NCI-H2196 treated with DMSO at 0.1 percent for 48 hours (cell line): ENCODE measurements at regions not wholly inside any gene's neighbourhood (a gene's known extent, or its start where the extent isn't known, plus 50 kb on each side); places are given as distances from the start of the nearest gene placed in this dataset.
"Not testable (repeated sequence)": the region's sequence is repeated elsewhere in the genome, so short reads cannot be mapped to it uniquely, and the experiment has no call there.

Experiments
- DNase-seq: peaks from one replicate; lab custom pipeline; 2025; ENCODE audit not compliant: unreplicated experiment; lab: John Stamatoyannopoulos, UW

DNA sequence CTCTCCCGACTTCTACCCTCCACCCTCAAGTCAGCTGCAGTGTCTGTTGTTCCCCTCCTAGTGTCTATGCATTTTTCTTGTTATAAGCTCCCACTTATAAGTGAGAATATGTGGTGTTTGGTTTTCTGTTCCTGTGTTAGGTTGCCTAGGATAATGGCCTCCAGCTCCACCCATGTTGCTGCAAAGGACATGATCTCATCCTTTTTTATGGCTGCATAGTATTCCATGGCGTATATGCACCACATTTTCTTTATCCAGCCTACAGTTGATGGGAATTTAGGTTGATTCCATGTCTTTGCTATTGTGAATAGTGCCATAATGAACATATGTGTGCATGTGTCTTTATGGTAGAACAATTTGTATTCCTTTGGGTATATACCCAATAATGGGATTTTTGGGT is 80.7 kb downstream of the SPTSSA start:
- not testable (repeated sequence) for DNase-seq

GRCh38 chr14:34380471-34380845 is 81.6 kb downstream of the SPTSSA start:
- DNase-seq, result no peak

DNA sequence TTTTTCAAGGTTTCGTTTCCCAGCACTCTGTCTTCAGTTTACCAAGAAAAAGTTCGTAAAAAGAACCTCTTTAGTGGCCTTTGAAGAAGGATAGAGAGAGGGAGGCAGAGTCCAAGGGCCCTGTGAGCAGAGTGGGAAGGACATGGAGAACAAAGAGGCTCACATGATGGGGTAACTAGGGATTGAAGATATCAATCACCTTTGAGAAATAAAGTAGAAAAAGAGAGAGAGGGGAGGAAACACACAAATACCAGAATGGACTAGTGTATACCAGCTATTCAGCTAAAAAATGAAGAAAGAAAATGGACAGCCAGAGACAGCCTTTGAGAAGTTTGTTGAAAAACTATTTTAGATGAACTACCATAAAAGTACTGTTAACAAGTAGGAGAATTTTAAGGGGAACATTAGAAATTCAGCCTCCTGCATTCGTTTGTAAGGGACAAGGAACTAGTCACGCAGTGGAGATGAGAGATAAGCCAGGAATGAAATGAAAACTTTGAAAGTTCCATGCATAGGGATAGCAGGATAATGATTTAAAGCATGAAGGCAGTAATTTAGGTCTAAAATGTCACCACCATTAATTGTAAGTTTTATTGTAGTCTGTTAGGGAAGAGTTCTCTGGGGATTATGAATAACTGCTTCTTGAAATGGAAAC is 82.1 kb downstream of the SPTSSA start:
- DNase-seq, result no peak

GRCh38 chr14:34376649-34377267 is 85.3 kb downstream of the SPTSSA start:
- no peak for DNase-seq

DNA sequence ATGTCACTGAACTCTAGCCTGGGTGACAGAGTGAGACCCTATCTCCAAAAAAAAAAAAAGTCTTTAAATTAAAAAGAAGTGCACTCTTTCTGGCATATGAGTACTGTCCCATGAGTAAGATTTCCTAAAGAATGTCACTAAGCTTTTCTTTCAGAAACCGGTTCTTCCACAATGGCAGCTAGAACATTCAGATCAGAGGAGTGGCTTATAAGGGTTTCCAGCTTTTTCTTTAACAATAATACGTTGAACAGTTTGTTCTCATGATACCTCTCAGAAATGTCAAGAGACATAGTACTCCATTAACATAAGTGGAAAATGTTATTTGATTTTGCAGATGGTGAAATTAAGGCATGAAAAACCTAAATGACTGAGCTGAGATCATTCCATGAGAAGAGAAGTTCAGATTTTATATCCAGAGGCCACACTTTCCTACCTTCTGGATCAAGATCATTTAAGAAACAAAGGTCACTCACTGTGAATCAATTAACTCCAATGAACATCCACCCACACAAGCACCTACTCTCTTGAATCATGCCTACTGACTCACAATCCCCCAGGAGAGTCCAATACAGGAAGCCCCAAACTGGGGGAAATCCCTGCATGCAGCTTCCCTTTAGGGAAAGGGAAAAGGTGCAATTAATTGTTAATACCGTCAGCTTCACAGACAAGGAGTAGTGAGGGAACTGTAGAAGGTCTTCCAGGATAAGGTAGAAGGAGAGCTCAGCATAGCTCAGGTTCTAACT is 86.9 kb downstream of the SPTSSA start:
- no peak for DNase-seq

GRCh38 chr14:34373191-34373590 is 88.8 kb downstream of the SPTSSA start:
- DNase-seq, result no peak

DNA sequence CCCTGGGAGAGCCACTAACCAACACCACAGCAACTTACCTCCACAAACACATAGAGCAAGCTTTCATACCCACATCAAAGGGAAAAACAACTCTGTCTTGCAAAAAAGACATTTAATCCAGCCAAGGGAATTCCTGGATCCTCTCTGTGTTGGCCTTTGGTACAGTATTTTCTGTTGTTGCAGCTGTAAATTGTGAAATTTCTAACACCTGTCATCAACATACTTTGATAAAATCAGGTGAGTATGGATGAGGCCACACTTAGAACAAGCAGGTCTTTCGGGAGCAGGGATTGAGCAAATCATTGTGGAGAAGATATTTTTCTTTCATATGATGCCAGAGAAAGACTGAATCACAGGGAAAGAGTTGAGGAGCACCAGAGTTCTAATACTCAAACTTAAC is 89.3 kb downstream of the SPTSSA start:
- DNase-seq, result no peak

DNA sequence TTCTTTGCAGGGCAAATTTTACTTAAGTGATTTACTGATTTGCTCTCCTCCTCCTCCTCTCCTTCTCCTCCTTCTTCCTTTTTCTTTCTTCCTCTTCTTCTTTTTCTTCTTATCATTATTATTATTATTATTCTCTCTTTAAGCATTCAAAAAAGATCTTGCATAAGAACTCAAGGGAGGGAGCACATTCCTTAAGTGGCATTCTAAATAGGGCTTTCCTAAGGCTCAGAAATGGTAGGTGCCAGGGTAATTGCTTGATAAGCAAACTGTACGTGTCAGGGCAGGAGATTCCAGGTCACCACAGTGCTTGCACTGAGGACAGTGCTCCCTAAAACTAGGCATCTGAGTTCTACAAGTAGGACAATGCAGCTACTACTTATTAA is 92.4 kb downstream of the SPTSSA start:
- no peak for DNase-seq

GRCh38 chr14:34368971-34369647 is 92.9 kb downstream of the SPTSSA start:
- DNase-seq, result no peak

DNA sequence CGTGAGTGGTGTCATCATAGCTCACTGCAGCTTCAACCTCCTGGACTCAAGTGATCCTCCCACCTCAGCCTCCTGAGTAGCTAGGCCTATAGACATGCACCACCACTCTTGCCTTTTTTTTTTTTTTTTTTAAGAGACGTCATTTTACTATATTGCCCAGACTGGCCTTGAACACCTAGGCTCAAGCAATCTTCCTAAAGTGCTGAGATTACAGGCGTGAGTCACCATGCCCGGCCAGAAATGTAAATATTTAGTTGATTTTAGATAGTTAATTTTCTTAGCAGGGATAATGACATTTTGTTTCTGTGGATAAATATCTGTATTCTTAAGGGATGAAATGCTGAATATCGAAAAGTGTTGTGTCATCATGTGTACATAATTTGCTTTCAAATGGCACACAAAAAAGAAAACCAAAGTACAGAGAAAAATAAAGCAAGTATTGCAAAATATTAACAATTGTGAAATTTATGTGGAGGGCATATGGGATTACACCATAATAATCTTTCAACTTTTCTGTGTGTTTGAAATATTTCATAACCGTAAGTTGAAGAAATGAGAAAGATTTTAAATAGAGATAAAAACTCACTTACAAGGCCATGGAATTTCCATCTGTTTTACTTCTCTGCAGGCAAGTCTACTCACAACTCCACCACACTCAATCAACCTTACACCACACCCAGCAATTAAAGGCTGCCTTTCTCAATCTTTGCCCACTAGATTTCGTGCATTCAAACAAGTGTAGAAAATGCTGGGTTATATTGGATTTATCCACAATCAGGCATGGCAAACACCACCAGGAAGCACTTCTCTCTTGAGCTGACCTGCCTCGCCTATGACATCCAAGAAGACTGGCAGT is 93.7 kb downstream of the SPTSSA start:
- no peak for DNase-seq

DNA sequence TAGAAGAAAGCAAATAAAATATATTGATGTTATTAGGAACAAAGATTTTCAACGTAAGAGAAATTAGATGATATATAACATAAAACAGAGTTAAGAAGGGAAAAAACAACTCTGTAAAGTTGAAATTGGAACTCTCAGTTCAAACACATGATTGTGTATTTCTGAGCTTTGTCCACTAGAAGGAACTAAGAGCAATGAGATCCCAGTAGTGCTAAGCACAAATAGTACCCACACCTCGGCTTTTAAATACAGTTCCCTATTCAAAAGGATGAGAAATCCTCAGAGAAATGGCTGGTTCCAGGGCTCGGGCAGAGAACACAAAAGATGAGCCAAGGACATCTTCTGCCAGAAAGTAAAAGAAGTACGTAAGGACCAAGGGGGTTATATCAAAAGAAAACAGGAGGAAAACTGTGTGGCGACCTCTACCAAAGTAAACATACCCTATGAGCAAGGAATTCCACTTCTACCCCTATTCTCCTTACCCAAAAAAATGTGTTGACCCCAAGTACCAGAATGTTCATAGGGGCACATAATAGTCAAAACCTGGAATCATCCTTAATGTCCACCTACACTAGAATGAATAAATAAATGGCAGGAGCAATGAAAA is 96.6 kb downstream of the SPTSSA start:
- no peak for DNase-seq

DNA sequence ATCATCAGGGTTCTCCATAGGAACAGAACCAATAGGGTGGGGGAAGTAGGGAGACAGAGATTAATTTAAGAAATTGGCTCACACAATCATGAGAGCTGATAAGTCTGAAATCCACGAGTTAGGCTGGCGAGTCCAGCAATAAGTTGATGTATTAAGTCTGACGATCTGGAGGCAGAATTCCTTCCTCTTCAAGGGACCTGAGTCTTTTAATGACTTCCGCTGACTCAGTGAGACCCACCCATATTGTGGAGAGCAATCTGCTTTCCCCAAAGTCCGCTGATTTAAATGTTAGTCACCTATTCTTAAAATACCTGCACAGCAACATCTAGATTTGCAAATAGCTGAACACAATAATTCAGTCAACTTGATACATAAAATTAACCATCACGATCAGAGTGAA is 97.8 kb downstream of the SPTSSA start:
- no peak for DNase-seq

GRCh38 chr14:34363733-34364134 is 98.3 kb downstream of the SPTSSA start:
- no peak for DNase-seq

GRCh38 chr14:34362641-34363251 is 99.3 kb downstream of the SPTSSA start:
- no peak for DNase-seq

DNA sequence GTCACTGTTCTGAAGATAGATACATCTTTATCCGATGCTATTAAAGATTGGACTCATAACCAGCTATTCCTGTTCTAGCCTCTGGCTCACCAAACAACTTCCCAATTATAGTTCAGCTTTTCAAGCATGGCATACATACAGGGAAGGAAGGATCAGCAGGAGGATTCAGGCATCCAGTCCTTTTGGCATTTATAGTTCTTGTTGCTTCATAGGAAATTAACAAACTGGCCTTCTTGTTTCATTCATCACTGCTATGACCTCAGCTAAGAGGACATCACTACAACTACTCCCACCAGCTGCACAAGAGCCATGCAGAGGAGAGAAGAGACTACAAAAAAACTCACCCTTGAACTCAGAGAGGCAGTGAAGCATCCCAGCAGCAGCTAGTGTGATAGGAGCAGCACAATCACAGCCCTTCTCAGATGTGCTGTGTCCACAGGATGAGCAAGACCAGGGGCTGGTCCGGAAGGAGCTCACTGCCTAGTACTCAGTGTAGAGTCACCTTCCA is 100.5 kb downstream of the SPTSSA start:
- DNase-seq, result no peak

DNA sequence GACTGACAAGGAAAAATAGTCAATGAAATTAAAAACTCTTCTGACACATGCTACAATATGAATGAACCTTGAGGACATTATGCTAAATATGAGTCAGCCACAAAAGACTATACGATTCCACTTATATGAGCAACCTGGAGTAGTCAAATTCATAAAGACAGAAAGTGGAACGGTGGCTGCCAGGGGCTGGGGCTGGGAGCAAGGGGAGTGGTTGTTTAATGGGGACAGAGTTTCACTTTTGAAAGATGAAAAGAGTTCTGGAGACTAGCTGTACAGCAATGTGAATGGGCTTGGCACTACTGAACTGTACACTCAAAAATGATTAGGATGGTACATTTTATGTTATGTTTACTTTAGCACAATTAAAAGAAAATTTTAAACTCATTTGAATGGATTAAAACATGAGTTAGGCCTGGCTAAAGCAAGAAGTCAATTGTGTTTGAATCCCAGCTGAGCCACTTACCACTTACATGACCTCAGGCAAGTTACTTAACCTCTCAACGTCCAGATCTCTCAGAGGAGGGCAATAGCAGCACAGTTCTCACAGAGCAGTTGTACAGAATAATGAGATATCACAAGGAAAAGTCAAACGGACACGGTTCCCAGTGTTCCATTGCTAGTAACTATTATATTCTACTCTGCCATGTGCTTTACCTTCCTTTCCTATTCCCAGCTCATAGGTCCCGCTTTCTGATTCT is 102.5 kb downstream of the SPTSSA start:
- DNase-seq, result no peak

DNA sequence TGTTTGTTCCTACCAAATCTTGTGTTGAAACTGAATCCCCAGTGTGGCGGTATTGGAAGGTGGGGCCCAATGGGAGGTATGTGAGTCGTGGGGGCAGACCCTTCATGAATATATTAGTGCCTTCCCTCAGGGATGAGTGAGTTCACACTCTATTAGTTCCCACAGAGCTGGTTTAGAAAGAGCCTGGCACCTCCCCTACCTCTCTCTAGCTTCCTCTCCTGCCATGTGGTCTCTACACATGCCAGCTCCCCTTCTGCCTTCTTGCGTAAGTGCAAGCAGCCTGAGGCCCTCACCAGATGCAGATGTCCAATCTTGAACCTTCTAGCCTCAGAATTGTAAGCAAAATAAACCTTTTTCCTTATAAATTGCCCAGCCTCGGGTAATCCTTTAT is 105.8 kb downstream of the SPTSSA start:
- no peak for DNase-seq

DNA sequence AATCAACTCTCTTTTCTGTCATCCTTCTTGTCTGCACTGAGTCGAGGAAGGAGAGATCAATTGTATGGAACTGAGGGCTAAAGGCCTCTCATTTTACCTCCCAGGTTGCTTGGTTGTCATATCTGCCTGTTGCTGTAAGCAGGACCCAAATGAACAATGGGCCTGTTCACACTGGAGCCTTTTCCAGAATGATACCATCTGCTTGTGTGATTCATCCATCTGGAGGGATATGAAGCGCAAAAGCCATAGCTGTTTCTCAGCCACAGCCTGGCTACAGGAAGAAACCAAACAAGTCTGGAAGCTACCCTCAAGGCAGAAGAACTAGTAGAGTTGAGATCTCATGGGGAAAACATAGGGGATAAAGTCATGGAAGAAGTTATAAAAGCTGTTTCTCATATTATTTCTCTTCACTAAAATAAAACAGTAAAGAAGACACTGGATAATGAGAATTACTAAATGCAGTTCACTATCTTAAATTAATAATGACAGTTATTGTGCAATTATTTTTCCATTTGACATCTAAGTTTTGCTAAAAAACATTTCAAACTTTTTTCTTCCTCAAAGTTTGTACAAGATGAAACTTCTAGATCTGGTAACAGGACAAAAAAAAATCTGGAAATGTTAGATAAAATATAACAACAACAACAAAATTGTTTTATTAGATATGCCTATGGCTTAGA is 106.3 kb downstream of the SPTSSA start:
- DNase-seq, result no peak

DNA sequence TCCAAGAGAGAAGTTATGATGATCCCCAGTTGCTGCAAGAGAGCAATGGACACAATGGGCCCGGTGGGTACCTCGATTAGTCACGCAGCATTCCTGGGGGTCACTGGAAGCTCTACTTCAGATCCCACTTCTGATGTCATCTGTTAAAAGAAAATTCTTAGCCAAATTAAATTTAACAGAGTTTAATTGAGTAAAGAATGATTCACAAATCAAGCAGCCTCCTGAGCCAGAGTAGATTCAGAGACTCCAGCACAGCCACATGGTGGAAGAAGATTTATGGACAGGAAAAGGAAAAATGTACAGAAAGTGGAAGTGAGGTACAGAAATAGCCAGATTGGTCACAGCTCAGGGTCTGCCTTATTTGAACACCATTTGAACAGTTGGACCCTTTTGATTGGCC is 107.5 kb downstream of the SPTSSA start:
- no peak for DNase-seq
